ENCODE measurements at regions not wholly inside any gene's neighbourhood (a gene's known extent, or its start where the extent isn't known, plus 50 kb on each side); places are given as distances from the start of the nearest gene placed in this dataset.

DNA sequence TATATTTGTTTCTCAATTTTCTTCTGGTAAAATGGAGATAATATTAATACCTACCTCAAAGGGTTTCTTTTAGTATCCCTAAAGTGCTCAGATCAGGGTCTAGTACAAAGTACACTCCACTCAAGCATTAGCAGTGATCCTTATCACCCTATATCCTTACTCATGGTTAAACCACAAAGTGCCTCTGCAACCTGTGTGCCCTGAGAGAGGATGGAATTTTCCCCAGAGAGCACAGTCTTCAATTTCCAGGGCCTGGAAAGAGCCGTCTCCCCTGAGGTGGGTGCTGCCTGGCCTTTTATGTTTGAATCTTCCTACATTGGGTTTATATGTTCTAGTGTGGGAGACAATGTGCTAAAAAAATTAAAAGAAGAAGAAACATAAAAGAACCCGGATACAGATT lies 183.1 kb upstream of the FBXO33 start:
- TF ChIP-seq, protein P1, sequence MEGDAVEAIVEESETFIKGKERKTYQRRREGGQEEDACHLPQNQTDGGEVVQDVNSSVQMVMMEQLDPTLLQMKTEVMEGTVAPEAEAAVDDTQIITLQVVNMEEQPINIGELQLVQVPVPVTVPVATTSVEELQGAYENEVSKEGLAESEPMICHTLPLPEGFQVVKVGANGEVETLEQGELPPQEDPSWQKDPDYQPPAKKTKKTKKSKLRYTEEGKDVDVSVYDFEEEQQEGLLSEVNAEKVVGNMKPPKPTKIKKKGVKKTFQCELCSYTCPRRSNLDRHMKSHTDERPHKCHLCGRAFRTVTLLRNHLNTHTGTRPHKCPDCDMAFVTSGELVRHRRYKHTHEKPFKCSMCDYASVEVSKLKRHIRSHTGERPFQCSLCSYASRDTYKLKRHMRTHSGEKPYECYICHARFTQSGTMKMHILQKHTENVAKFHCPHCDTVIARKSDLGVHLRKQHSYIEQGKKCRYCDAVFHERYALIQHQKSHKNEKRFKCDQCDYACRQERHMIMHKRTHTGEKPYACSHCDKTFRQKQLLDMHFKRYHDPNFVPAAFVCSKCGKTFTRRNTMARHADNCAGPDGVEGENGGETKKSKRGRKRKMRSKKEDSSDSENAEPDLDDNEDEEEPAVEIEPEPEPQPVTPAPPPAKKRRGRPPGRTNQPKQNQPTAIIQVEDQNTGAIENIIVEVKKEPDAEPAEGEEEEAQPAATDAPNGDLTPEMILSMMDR (conservative IDR thresholded peaks at IDR 0.05) = no peak
- TF ChIP-seq ZFX (IDR thresholded peaks at IDR 0.05) = no peak

Measured in C4-2B (cell line).